Chondrocyte (in vitro differentiated cells): ENCODE measurements at regions not wholly inside any gene's neighbourhood (a gene's known extent, or its start where the extent isn't known, plus 50 kb on each side); places are given as distances from the start of the nearest gene placed in this dataset.

ENCODE experiments used
- DNase-seq: peaks from one replicate; pipeline ENCODE4 v3.0.0; 2021; ENCODE audit warnings: mixed read lengths, low spot score
- H3K27ac Mint-ChIP-seq: one replicate; pipeline ENCODE4 v1.8.0; 2021; ENCODE audit warnings: mild to moderate bottlenecking, moderate library complexity, mixed read lengths; ENCODE audit not compliant: unreplicated experiment
- H3K27me3 Mint-ChIP-seq: 2 replicates; pipeline ENCODE4 v1.8.0; 2021; ENCODE audit warnings: low read depth, mixed read lengths
- H3K36me3 Mint-ChIP-seq: 2 replicates; pipeline ENCODE4 v1.8.0; 2021; ENCODE audit warnings: low read depth, mixed read lengths
- H3K4me1 Mint-ChIP-seq: 2 replicates; pipeline ENCODE4 v1.8.0; 2021; ENCODE audit warnings: low read depth, mild to moderate bottlenecking, mixed read lengths
- H3K4me3 Mint-ChIP-seq: one replicate; pipeline ENCODE4 v1.8.0; 2021; ENCODE audit warnings: mild to moderate bottlenecking, moderate library complexity, mixed read lengths; ENCODE audit not compliant: unreplicated experiment
- H3K9me3 Mint-ChIP-seq: 2 replicates; pipeline ENCODE4 v1.8.0; 2021; ENCODE audit warnings: low read depth, mixed read lengths
- CTCF ChIP-seq: fragments of 200-600 bp; sonication (generic); IDR thresholded peaks from 2 replicates; pipeline ENCODE4 v1.5.0; 2021; ENCODE audit warnings: antibody characterized with exemption, mild to moderate bottlenecking, moderate library complexity

GRCh38 chr4:153151535-153152455, 52.4 kb upstream of the TRIM2 start:
- Mint-ChIP-seq H3K4me1 (peaks cover 29% of the 10 kb centered on the region), H3K4me3 (peak overlapping the region; percentile 5), H3K27ac (peak overlapping the region; percentile 6), H3K27me3 (no peaks in the 10 kb centered on the region), H3K9me3 (no peaks in the 10 kb centered on the region), H3K36me3 (no peaks in the 10 kb centered on the region)
- TF ChIP-seq CTCF = no peak
- no peak for DNase-seq

DNA sequence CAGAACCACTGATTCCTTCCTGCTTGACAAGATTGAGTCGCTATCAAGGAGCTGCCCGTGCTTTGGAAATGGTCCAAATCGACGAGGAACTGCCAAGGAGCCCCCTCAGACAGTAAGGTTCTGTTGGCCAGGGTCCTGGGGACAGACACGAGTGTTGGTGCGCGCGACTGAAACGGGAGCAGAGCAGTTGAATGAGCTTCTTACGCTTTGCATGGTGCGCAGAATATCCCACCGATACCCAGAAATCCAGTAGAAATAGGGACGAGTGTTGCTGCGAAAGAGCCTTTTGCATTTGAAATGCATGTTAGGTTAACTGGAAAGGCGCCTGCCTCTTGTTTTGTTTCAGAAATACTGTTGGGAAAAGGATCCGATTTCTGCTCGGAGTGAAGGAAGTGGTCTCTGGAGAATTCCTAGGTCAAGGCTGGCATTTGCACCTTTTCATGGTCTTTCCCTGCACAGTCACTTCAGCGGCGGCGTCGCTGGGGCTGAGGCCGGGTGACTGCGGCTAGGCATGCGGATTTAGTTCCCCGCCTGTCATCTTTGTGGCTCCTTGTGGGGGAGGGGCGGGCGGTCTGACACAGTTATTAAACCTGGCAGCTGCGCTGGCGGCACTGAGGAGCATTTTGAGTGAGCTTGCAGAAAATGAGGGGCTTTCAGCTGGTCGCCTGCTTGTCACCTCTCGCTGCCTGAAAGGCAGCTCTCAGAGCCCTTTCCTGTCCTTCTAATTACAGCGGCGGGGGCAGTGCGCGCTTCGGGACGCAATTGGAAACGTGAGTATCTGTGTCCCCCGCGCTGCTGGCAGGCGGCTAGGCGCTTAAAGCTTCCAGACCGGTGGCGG, 51.5 kb upstream of the TRIM2 start:
- Mint-ChIP-seq H3K9me3 (no peaks in the 10 kb centered on the region), H3K36me3 (no peaks in the 10 kb centered on the region), H3K27me3 (no peaks in the 10 kb centered on the region), H3K4me3 (peak overlapping the region; percentile 84), H3K4me1 (peaks cover 29% of the 10 kb centered on the region), H3K27ac (peak overlapping the region; percentile 73)
- TF ChIP-seq CTCF = no peak
- no peak for DNase-seq

DNA sequence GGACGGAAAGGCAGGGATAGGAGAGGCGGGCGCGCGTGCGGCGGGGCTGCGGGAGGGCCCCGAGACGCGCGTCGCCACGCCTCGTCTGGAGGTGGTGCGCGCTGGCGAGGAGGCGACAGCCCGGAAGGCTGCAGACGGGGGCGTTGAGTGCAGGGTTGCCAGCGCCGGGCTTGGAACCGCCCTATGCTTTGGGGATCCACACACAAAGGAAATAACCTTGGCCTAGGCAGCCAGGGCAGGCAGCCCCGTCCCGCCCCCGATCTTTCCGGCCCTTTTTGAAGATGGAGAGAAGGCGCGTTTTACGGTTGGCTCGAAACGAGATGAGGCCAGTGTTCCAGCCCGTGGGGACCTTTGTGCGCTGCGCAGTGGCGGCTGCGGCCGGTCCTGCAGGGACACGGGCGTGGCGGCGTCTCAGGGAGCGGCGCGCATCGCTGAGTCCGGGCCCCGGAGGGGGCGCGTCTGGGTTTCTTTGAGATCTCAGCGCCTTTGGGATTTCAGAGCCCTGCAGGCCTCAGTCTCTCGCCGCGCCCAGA, 50.8 kb upstream of the TRIM2 start:
- TF ChIP-seq CTCF = peak; percentile 35
- peak overlapping the region; percentile 84 for H3K4me3 Mint-ChIP-seq
- H3K27ac Mint-ChIP-seq = peak overlapping the region; percentile 83
- peaks cover 29% of the 10 kb centered on the region for H3K4me1 Mint-ChIP-seq
- H3K36me3 Mint-ChIP-seq = no peaks in the 10 kb centered on the region
- no peaks in the 10 kb centered on the region for H3K9me3 Mint-ChIP-seq
- no peaks in the 10 kb centered on the region for H3K27me3 Mint-ChIP-seq
- no peak for DNase-seq

GRCh38 chr4:153154007-153154975, 50.0 kb upstream of the TRIM2 start:
- Mint-ChIP-seq H3K27ac (peak overlapping the region; percentile 83), H3K9me3 (no peaks in the 10 kb centered on the region), H3K4me1 (peaks cover 29% of the 10 kb centered on the region), H3K27me3 (no peaks in the 10 kb centered on the region), H3K36me3 (no peaks in the 10 kb centered on the region), H3K4me3 (peak overlapping the region; percentile 84)
- no peak for DNase-seq
- TF ChIP-seq CTCF = no peak
